Stimulated activated CD8-positive, alpha-beta memory T cell treated with anti-CD3 and anti-CD28 coated beads, Interleukin-7, amount 100 ng/mL, for 24 hours (primary cell): ENCODE measurements at regions not wholly inside any gene's neighbourhood (a gene's known extent, or its start where the extent isn't known, plus 50 kb on each side); places are given as distances from the start of the nearest gene placed in this dataset.

Experiments
- DNase-seq: peaks from one replicate; pipeline ENCODE4 v3.0.0-alpha.2; 2020; ENCODE audit warnings: low read depth

- no peak for DNase-seq
Observed at GRCh38 chr19:29323440-29324290, 110.7 kb upstream of the UQCRFS1 start.

- DNase-seq, result no peak
Observed at GRCh38 chr19:29324291-29324680, 111.3 kb upstream of the UQCRFS1 start.

- DNase-seq, result no peak
Observed at GRCh38 chr19:29324717-29325116, 111.8 kb upstream of the UQCRFS1 start.

GRCh38 chr19:29325241-29325975 lies 112.5 kb upstream of the UQCRFS1 start:
- DNase-seq, result no peak

- no peak for DNase-seq
Observed at GRCh38 chr19:29326351-29326750, 113.4 kb upstream of the UQCRFS1 start.

- no peak for DNase-seq
Observed at GRCh38 chr19:29326849-29327840, 114.2 kb upstream of the UQCRFS1 start.

GRCh38 chr19:29328586-29328985 lies 115.6 kb upstream of the UQCRFS1 start:
- DNase-seq, result no peak

GRCh38 chr19:29329460-29330134 lies 116.6 kb upstream of the UQCRFS1 start:
- no peak for DNase-seq

- no peak for DNase-seq
Observed at GRCh38 chr19:29336425-29336824, 123.5 kb upstream of the UQCRFS1 start.

GRCh38 chr19:29337029-29337428 lies 124.1 kb upstream of the UQCRFS1 start:
- no peak for DNase-seq

- no peak for DNase-seq
Observed at GRCh38 chr19:29338480-29338879, 125.5 kb upstream of the UQCRFS1 start.

GRCh38 chr19:29342721-29343120 lies 129.8 kb upstream of the UQCRFS1 start:
- no peak for DNase-seq

GRCh38 chr19:29364224-29364726 lies 151.3 kb upstream of the UQCRFS1 start:
- DNase-seq, result no peak

- no peak for DNase-seq
Observed at GRCh38 chr19:29364999-29365398, 152.0 kb upstream of the UQCRFS1 start.

GRCh38 chr19:29365836-29366417 lies 153.0 kb upstream of the UQCRFS1 start:
- DNase-seq, result no peak

GRCh38 chr19:29366757-29367156 lies 153.8 kb upstream of the UQCRFS1 start:
- no peak for DNase-seq

- DNase-seq, result no peak
Observed at GRCh38 chr19:29367791-29368222, 154.9 kb upstream of the UQCRFS1 start.

GRCh38 chr19:29370276-29370675 lies 155.5 kb upstream of the VSTM2B start:
- no peak for DNase-seq

GRCh38 chr19:29371251-29372090 lies 154.3 kb upstream of the VSTM2B start:
- no peak for DNase-seq

GRCh38 chr19:29372091-29372415 lies 153.7 kb upstream of the VSTM2B start:
- no peak for DNase-seq
